Heart left ventricle (tissue), 16 donors: ENCODE measurements at regions not wholly inside any gene's neighbourhood (a gene's known extent, or its start where the extent isn't known, plus 50 kb on each side); places are given as distances from the start of the nearest gene placed in this dataset.

Source experiments
- ATAC-seq, 4 donors: fragments of 200-7000 bp; cut with Tn5 transposase; one replicate each; pipeline ENCODE4 v1.9.1; 2020 to 2022; ENCODE audit warnings: moderate library complexity in 4 of 4, mild to moderate bottlenecking in 3 of 4, moderate number of reproducible peaks in 1 of 4
- DNase-seq, 5 donors: peaks; one replicate each; pipeline ENCODE4 v3.0.0-alpha.2; 2020
- H3K27ac ChIP-seq, 12 donors: fragments of 200-600 bp; sonication (generic) in 4 of 12; one replicate each; pipeline versions ENCODE4 v1.5.0 to v1.8.0; 2016 to 2022; ENCODE audit warnings: mild to moderate bottlenecking in 2 of 12
- H3K27me3 ChIP-seq, 9 donors: fragments of 200-600 bp; sonication (generic) in 2 of 9; one replicate each; pipeline versions ENCODE4 v1.5.1 to v1.8.0; 2016 to 2022; ENCODE audit warnings: mild to moderate bottlenecking in 3 of 9
- H3K36me3 ChIP-seq, 9 donors: fragments of 200-600 bp; sonication (generic) in 2 of 9; one replicate each; pipeline versions ENCODE4 v1.5.0 to v1.8.0; 2018 to 2022; ENCODE audit warnings: mild to moderate bottlenecking in 2 of 9
- H3K4me1 ChIP-seq, 12 donors: fragments of 200-600 bp; sonication (generic) in 4 of 12; one replicate each; pipeline versions ENCODE4 v1.5.0 to v1.8.0; 2016 to 2022; ENCODE audit warnings: mild to moderate bottlenecking in 3 of 12
- H3K4me3 ChIP-seq, 12 donors: fragments of 200-600 bp; sonication (generic) in 4 of 12; one replicate each; pipeline versions ENCODE4 v1.5.0 to v1.8.0; 2017 to 2022; ENCODE audit warnings: mild to moderate bottlenecking in 9 of 12, moderate library complexity in 4 of 12
- H3K9me3 ChIP-seq, 12 donors: fragments of 200-600 bp; sonication (generic) in 4 of 12; one replicate each; pipeline versions ENCODE4 v1.5.0 to v1.8.0; 2016 to 2022; ENCODE audit warnings: mild to moderate bottlenecking in 1 of 12
- POLR2A ChIP-seq, 2 donors: fragments of 450-650 bp; IDR thresholded peaks; one replicate each; pipeline ENCODE4 v1.6.1; 2017; ENCODE audit warnings: antibody characterized with exemption in 2 of 2, mild to moderate bottlenecking in 2 of 2, moderate library complexity in 2 of 2
- WGBS, 4 donors: extraction: QIAGEN DNeasy Blood & Tissue Kit in 2 of 4; methylation state at CpG; one replicate each; pipeline versions ENCODE4 v1.1.5 to v1.1.7; 2013 to 2018; 5-methylcytosine and 5-hydroxymethylcytosine counted together
- intact Hi-C, 10 donors: fragments of 100-400 bp; cut with DNase I; formaldehyde crosslinking; loops; one replicate each; pipeline versions ENCODE4 v1.11.1 to v1.14.2; 2022
- TF ChIP-seq, protein P1 (sequence below), 12 donors: fragments of 200-600 bp; sonication (generic) in 4 of 12; IDR thresholded peaks; one replicate each; pipeline versions ENCODE4 v1.5.0 to v1.8.0; 2018 to 2022; ENCODE audit warnings: antibody characterized with exemption in 12 of 12, mild to moderate bottlenecking in 5 of 12
- donor health status: ischemic (EF 13 %, LVEDD 7.1; RV severe dilation, severe dysfunction).
- donor health status: healthy with polysubstance abuse.
- donor health status: DM: no; HTN: yes; CAD: no.
- donor health status: DM: no; HTN: no; CAD: no.
- donor health status: ischemic (EF 25% LVEDD 6.9; RV normal size, moderate dysfunction).
- donor health status: ischemic (EF 25% LVEDD 5.7; RV mildly dilated, moderate dysfunction).
- donor health status: healthy.
- donor health status: DM: yes; HTN: yes; CAD: no.
- donor health status: ischemic (EF 35%, LVEDD 5.7; RV mildly dilated, moderate dysfunction).
- donor health status: nonischemic (EF 11% LVEDD 7.7; RV severe dilation, severe dysfunction).
- donor health status: DM: yes; HTN: yes; CAD: no.
- donor health status: PGD.
- donor health status: ischemic (EF 29% LVEDD 5.4; RV normal size, mild dysfunction).
- donor health status: nonischemic (EF 23%, LVEDD 6.1; RV moderate dilation, normal function).

DNA sequence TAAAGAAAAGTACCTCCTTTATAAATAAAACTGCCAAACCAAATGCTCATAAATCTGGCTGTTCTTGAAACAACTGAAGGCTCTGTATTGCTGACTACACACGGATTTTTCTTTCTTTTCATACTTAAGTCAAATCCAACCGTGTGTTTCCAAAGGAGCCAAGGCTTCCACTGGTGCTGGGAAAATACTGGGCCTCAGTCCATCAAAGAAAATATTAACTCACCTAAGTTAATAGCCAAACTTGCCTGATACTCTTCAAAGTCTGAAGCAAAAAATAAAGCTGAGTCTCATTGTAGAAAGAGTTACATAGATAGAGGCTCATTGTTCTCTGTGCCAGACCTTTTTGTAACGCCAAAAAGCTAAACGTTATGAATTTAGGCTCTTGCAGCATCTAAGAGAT lies 350.4 kb upstream of the CDH9 start:
- ATAC-seq: no peak
- TF ChIP-seq POLR2A (IDR thresholded peaks at IDR 0.05): no peak
- TF ChIP-seq, protein P1, sequence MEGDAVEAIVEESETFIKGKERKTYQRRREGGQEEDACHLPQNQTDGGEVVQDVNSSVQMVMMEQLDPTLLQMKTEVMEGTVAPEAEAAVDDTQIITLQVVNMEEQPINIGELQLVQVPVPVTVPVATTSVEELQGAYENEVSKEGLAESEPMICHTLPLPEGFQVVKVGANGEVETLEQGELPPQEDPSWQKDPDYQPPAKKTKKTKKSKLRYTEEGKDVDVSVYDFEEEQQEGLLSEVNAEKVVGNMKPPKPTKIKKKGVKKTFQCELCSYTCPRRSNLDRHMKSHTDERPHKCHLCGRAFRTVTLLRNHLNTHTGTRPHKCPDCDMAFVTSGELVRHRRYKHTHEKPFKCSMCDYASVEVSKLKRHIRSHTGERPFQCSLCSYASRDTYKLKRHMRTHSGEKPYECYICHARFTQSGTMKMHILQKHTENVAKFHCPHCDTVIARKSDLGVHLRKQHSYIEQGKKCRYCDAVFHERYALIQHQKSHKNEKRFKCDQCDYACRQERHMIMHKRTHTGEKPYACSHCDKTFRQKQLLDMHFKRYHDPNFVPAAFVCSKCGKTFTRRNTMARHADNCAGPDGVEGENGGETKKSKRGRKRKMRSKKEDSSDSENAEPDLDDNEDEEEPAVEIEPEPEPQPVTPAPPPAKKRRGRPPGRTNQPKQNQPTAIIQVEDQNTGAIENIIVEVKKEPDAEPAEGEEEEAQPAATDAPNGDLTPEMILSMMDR (IDR thresholded peaks at IDR 0.05): no peak
- 59 to 67% (median 64%) methylated on average over 4 of the region's 4 CpGs for WGBS, 4 donors
- no peaks in the 10 kb centered on the region for H3K4me1 ChIP-seq
- no peak overlapping the region for H3K4me3 ChIP-seq
- H3K27me3 ChIP-seq: no peaks in the 10 kb centered on the region
- H3K9me3 ChIP-seq: peaks cover 0 to 15% (median 0%) of the 10 kb centered on the region in 12 donors
- H3K36me3 ChIP-seq: no peaks in the 10 kb centered on the region
- DNase-seq: no peak
- intact Hi-C loops: no loop called here
- H3K27ac ChIP-seq: no peak overlapping the region

GRCh38 chr5:27387535-27388073 lies 349.2 kb upstream of the CDH9 start:
- Histone ChIP-seq H3K4me3 (no peak overlapping the region), H3K36me3 (no peaks in the 10 kb centered on the region), H3K27ac (no peak overlapping the region), H3K4me1 (no peaks in the 10 kb centered on the region), H3K27me3 (no peaks in the 10 kb centered on the region), H3K9me3 (peaks cover 0 to 15% (median 0%) of the 10 kb centered on the region in 12 donors)
- intact Hi-C loops: no loop called here
- DNase-seq: no peak
- no peak for TF ChIP-seq POLR2A (IDR thresholded peaks at IDR 0.05)
- TF ChIP-seq, protein P1 (IDR thresholded peaks at IDR 0.05): no peak
- no peak for ATAC-seq
- WGBS, 4 donors: 63 to 73% (median 65%) methylated on average over 3 of the region's 3 CpGs

DNA sequence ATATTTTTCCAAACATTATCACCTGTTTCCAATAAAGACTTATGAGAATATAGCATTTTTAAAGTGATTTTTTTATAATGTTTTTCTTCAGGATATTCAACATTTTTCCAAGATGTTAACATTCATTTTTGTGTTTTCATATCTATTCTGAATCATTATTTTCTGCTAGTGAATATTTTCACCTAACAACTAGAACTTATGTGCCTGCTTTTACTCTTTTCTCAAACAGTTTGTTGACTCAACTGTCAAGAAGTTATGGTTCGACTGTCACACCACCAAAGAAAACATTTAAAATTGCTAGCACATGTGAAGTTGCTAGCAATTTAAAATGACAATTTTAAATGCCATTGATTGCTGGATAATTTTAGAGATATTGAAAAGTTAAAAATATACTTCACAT lies 343.3 kb upstream of the CDH9 start:
- Histone ChIP-seq H3K4me3 (no peak overlapping the region), H3K27me3 (no peaks in the 10 kb centered on the region), H3K9me3 (peaks cover 0 to under 1% (median 0%) of the 10 kb centered on the region in 12 donors), H3K27ac (no peak overlapping the region), H3K4me1 (no peaks in the 10 kb centered on the region), H3K36me3 (no peaks in the 10 kb centered on the region)
- intact Hi-C loops: no loop called here
- DNase-seq (no peak), ATAC-seq (no peak)
- TF ChIP-seq, protein P1 (IDR thresholded peaks at IDR 0.05): no peak
- TF ChIP-seq POLR2A (IDR thresholded peaks at IDR 0.05): no peak
- WGBS, 4 donors: 79 to 85% (median 82%) methylated on average over 1 of the region's 1 CpG

- no peak for ATAC-seq
- Histone ChIP-seq H3K27ac (no peak overlapping the region), H3K36me3 (no peaks in the 10 kb centered on the region), H3K4me1 (no peaks in the 10 kb centered on the region), H3K27me3 (no peaks in the 10 kb centered on the region), H3K9me3 (peaks cover 0 to 7% (median 0%) of the 10 kb centered on the region in 12 donors), H3K4me3 (no peak overlapping the region)
- 66 to 81% (median 70%) methylated on average over 4 of the region's 4 CpGs for WGBS, 4 donors
- TF ChIP-seq POLR2A (IDR thresholded peaks at IDR 0.05): no peak
- TF ChIP-seq, protein P1 (IDR thresholded peaks at IDR 0.05): no peak
- intact Hi-C loops: no loop called here
- DNase-seq: no peak
Measured at GRCh38 chr5:27377626-27378025, 339.2 kb upstream of the CDH9 start.
